ENCODE measurements at regions not wholly inside any gene's neighbourhood (a gene's known extent, or its start where the extent isn't known, plus 50 kb on each side); places are given as distances from the start of the nearest gene placed in this dataset.

GRCh38 chr5:111004291-111004690, 67.2 kb upstream of the TSLP start:
- Mint-ChIP-seq H3K4me1 (no peaks in the 10 kb centered on the region), H3K4me3 (no peak overlapping the region), H3K27me3 (ENCODE audit: low read depth in 2 of 2) (no peaks in the 10 kb centered on the region), H3K9me3 (peaks cover 23 to 26% of the 10 kb centered on the region in 2 donors), H3K36me3 (peaks cover 6% of the 10 kb centered on the region), H3K27ac (no peak overlapping the region)
- no peak overlapping the region for H3K27ac ChIP-seq (ENCODE audit: low read length)
- H3K36me3 ChIP-seq (ENCODE audit: control insufficient read depth, insufficient read depth, low read length): no peaks in the 10 kb centered on the region
- H3K9me3 ChIP-seq (ENCODE audit: control insufficient read depth, insufficient read depth, low read length): no peaks in the 10 kb centered on the region
- intact Hi-C loops (cut with micrococcal nuclease): no loop called here
- H3K27me3 ChIP-seq (ENCODE audit: control insufficient read depth, insufficient read depth, low read length): no peaks in the 10 kb centered on the region
- no peak for ATAC-seq
- DNase-seq: no peak
- no peak for TF ChIP-seq CTCF (IDR thresholded peaks at IDR 0.05)
- no peaks in the 10 kb centered on the region for H3K4me1 ChIP-seq (ENCODE audit: control insufficient read depth, insufficient read depth, low read length)
- no peak overlapping the region for H3K4me3 ChIP-seq (ENCODE audit: low read length)
- WGBS (ENCODE audit: insufficient coverage): 78% methylated on average over 8 of the region's 9 CpGs

- no peaks in the 10 kb centered on the region for H3K4me1 ChIP-seq (ENCODE audit: control insufficient read depth, insufficient read depth, low read length)
- no peaks in the 10 kb centered on the region for H3K36me3 Mint-ChIP-seq
- H3K27ac ChIP-seq (ENCODE audit: low read length): no peak overlapping the region
- H3K4me3 ChIP-seq (ENCODE audit: low read length): no peak overlapping the region
- intact Hi-C loops (cut with micrococcal nuclease): no loop called here
- TF ChIP-seq CTCF (IDR thresholded peaks at IDR 0.05): no peak
- H3K9me3 ChIP-seq (ENCODE audit: control insufficient read depth, insufficient read depth, low read length): no peaks in the 10 kb centered on the region
- WGBS (ENCODE audit: insufficient coverage): no CpG with 5 or more reads among the region's 2 CpGs
- H3K27ac Mint-ChIP-seq: no peak overlapping the region
- H3K27me3 Mint-ChIP-seq (ENCODE audit: low read depth in 2 of 2): no peaks in the 10 kb centered on the region
- no peak overlapping the region for H3K4me3 Mint-ChIP-seq
- H3K36me3 ChIP-seq (ENCODE audit: control insufficient read depth, insufficient read depth, low read length): no peaks in the 10 kb centered on the region
- H3K27me3 ChIP-seq (ENCODE audit: control insufficient read depth, insufficient read depth, low read length): no peaks in the 10 kb centered on the region
- DNase-seq (no peak), ATAC-seq (no peak)
- H3K4me1 Mint-ChIP-seq: no peaks in the 10 kb centered on the region
- H3K9me3 Mint-ChIP-seq: peaks cover 18 to 23% of the 10 kb centered on the region in 2 donors
Measured at GRCh38 chr5:111010783-111011182, 60.7 kb upstream of the TSLP start.

- Mint-ChIP-seq H3K27ac (no peak overlapping the region), H3K4me3 (no peak overlapping the region), H3K4me1 (no peaks in the 10 kb centered on the region), H3K36me3 (no peaks in the 10 kb centered on the region), H3K9me3 (peaks cover 19 to 21% of the 10 kb centered on the region in 2 donors), H3K27me3 (ENCODE audit: low read depth in 2 of 2) (no peaks in the 10 kb centered on the region)
- Histone ChIP-seq H3K4me3 (ENCODE audit: low read length) (no peak overlapping the region), H3K9me3 (ENCODE audit: control insufficient read depth, insufficient read depth, low read length) (no peaks in the 10 kb centered on the region), H3K27ac (ENCODE audit: low read length) (no peak overlapping the region), H3K36me3 (ENCODE audit: control insufficient read depth, insufficient read depth, low read length) (no peaks in the 10 kb centered on the region), H3K4me1 (ENCODE audit: control insufficient read depth, insufficient read depth, low read length) (no peaks in the 10 kb centered on the region), H3K27me3 (ENCODE audit: control insufficient read depth, insufficient read depth, low read length) (no peaks in the 10 kb centered on the region)
- DNase-seq (no peak), ATAC-seq (no peak)
- no peak for TF ChIP-seq CTCF (IDR thresholded peaks at IDR 0.05)
- intact Hi-C loops (cut with micrococcal nuclease): no loop called here
- no CpG with 5 or more reads among the region's 1 CpG for WGBS (ENCODE audit: insufficient coverage)
Measured at GRCh38 chr5:111013011-111013410, 58.5 kb upstream of the TSLP start.

GRCh38 chr5:111016801-111017200, 54.7 kb upstream of the TSLP start:
- Mint-ChIP-seq H3K27me3 (ENCODE audit: low read depth in 2 of 2) (no peaks in the 10 kb centered on the region), H3K36me3 (no peaks in the 10 kb centered on the region), H3K4me1 (no peaks in the 10 kb centered on the region), H3K9me3 (peaks cover 8 to 13% of the 10 kb centered on the region in 2 donors), H3K4me3 (no peak overlapping the region), H3K27ac (no peak overlapping the region)
- ATAC-seq (no peak), DNase-seq (no peak)
- H3K4me3 ChIP-seq (ENCODE audit: low read length): no peak overlapping the region
- H3K27ac ChIP-seq (ENCODE audit: low read length): no peak overlapping the region
- intact Hi-C loops (cut with micrococcal nuclease): no loop called here
- H3K36me3 ChIP-seq (ENCODE audit: control insufficient read depth, insufficient read depth, low read length): no peaks in the 10 kb centered on the region
- H3K4me1 ChIP-seq (ENCODE audit: control insufficient read depth, insufficient read depth, low read length): no peaks in the 10 kb centered on the region
- no peaks in the 10 kb centered on the region for H3K9me3 ChIP-seq (ENCODE audit: control insufficient read depth, insufficient read depth, low read length)
- no peaks in the 10 kb centered on the region for H3K27me3 ChIP-seq (ENCODE audit: control insufficient read depth, insufficient read depth, low read length)
- WGBS (ENCODE audit: insufficient coverage): 82% methylated on average over 3 of the region's 3 CpGs
- no peak for TF ChIP-seq CTCF (IDR thresholded peaks at IDR 0.05)
